ENCODE measurements at regions not wholly inside any gene's neighbourhood (a gene's known extent, or its start where the extent isn't known, plus 50 kb on each side); places are given as distances from the start of the nearest gene placed in this dataset.

- TF ChIP-seq CTCF (IDR thresholded peaks at IDR 0.05) (no peak), POLR2A (IDR thresholded peaks at IDR 0.05) (no peak)
These were observed 236.9 kb downstream of the TRIB2 start for GRCh38 chr2:12953596-12953995.

Measured in vagina (tissue), 2 donors.